GM18907 (cell line): ENCODE measurements at regions not wholly inside any gene's neighbourhood (a gene's known extent, or its start where the extent isn't known, plus 50 kb on each side); places are given as distances from the start of the nearest gene placed in this dataset.

Experiments used
- ATAC-seq: cut with Tn5 transposase; IDR thresholded peaks from one replicate; pipeline ENCODE4 v1.9.1; 2021; ENCODE audit warnings: mild to moderate bottlenecking, moderate library complexity; ENCODE audit not compliant: unreplicated experiment

- no peak for ATAC-seq
These were observed 51.9 kb upstream of the USP47 start for GRCh38 chr11:11789735-11790369.

GRCh38 chr11:11788063-11788710 lies 53.6 kb upstream of the USP47 start:
- peak; percentile 23 for ATAC-seq

GRCh38 chr11:11787305-11788062 lies 54.3 kb upstream of the USP47 start:
- peak; percentile 70 for ATAC-seq

- no peak for ATAC-seq
These were observed 55.0 kb upstream of the USP47 start for GRCh38 chr11:11786771-11787170.

DNA sequence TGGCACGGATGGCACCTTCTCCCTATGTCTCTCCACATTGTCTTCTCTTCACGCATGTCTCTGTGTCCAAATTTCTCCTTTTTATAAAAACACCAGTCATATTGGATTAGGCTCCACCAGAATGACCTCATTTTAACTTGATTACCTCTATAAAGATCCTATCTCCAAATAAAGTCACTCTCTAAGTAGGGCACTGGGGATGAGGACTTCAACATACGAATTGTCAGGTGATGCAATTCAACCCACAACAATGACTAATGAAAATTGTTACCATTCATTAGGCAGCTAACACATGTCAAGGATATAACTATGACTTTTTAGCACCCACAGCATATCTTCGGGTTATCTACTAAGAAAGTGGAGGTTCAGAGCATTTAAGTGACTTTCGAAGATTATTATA lies 55.5 kb upstream of the USP47 start:
- ATAC-seq = no peak

GRCh38 chr11:11782532-11783110 lies 59.2 kb upstream of the USP47 start:
- no peak for ATAC-seq

DNA sequence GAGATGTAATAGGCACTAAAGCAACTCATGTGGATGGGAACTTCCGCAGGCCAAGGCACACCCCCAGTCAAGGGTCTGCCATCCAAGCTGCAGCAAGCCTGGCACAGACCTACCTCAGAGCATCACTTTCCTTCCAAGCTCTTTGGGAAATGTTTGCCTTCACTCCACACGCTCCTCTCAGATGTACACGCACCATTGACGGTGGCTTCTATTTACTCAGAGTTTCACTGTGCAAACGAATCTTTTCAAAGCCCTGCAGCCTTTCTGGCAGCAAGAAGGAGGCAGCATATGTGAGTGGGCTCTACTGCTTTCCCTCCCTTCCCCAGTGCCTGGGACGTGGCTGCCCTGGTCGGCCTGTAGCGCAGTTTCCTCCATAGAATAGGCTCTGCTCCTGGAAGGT lies 60.9 kb upstream of the USP47 start:
- ATAC-seq = no peak

GRCh38 chr11:11779975-11780374 lies 61.8 kb upstream of the USP47 start:
- no peak for ATAC-seq

DNA sequence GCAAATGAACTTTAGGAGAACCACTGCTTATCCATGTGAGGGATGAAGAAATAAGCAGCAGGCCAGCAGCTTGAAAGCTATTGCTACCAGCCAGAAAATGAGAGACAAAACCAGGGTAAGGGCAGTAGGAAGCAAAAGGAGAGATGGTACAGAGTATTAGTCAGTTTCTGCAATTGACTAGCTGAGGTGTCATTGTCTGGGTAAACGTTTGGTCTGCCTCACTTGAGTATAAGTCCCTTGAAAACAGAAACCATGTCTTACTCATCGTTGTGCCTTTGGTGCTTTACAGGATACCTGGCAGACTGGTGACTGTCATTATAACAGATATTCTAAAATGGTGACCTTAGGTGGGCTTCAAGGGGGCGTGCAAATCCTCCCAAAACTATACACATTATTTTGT lies 63.9 kb upstream of the USP47 start:
- no peak for ATAC-seq

DNA sequence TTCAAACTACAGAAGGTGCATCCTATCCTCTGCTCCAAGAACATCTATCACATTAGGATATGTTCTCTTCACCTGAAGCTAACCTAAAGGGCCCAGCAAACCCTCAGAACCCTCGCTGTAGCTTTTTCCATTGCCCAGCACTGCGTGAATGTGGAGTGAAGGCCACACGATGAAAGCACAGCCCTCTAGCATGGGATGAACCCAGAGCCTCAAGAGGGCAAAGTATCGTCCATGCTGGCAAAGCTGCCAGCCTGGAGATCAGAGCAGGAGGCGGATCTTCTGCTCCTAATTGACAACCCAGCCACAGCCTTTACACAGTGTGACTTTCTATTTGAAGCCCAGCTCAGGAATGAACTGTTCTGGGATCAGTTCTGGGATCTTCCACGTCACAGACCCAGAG lies 65.1 kb upstream of the USP47 start:
- no peak for ATAC-seq

GRCh38 chr11:11774928-11775327 lies 66.8 kb upstream of the USP47 start:
- ATAC-seq = no peak

GRCh38 chr11:11772865-11773515 lies 68.8 kb upstream of the USP47 start:
- no peak for ATAC-seq

DNA sequence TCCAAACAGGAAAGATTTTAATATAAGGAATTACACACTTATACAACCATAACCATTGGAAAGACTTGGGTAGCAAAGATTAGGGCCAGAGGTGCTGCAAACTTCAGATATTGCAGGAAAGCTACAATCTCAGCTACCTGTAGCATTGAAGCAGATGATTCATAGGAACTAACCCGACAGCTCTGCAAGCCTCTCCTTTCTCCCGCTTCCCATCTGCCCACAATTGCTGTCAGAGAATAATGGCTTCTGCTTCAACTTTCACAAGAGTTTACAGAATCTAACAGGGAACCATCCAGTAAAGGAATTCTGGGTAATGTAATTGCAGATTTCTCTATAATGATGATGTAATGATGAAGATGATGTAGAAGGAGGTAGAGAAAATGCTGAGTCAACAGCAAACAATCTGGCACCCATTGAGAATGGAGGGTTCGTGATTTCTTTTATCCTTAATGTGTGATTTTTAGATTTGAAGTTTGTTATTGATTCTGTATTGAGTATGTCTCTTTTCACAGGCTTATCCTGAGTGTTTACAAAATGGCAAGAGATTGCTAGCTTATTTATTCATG lies 70.8 kb upstream of the USP47 start:
- no peak for ATAC-seq

GRCh38 chr11:11770296-11770695 lies 71.5 kb upstream of the USP47 start:
- ATAC-seq = no peak

- no peak for ATAC-seq
These were observed 72.0 kb upstream of the USP47 start for GRCh38 chr11:11769782-11770181.

- no peak for ATAC-seq
These were observed 72.4 kb upstream of the USP47 start for GRCh38 chr11:11769362-11769761.

GRCh38 chr11:11764423-11764803 lies 77.4 kb upstream of the USP47 start:
- no peak for ATAC-seq

DNA sequence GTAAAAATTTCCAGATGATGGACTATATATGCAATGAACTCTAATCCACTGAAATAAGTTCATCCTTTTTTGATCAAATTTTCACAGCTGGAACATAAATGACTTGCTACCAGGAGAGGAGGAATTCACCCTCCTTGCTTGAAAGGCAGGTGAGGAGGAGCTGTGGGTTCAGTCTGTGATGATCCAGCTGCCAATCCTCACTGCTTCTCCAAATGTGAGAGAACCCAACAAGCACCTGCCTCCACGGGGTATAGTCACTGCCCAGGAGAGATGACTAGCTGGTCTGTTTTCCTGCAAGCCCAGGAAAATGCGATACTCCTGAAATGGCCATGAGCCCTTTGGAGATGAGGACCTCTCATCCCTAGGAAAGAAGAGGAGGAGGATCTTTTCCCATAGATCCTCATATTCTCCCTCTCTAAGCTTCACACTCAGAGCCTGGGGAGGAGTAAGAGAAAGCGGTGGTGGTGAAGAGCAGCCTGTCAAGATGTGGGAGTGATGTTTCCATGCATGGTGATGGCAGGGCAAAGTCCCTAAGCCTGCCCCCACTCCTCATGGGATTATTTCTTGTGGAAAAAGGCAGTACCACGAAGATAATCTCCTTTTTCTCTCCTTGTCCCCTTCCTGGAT lies 77.9 kb upstream of the USP47 start:
- no peak for ATAC-seq

GRCh38 chr11:11760838-11761237 lies 80.9 kb upstream of the USP47 start:
- no peak for ATAC-seq

GRCh38 chr11:11758603-11759196 lies 83.1 kb upstream of the USP47 start:
- ATAC-seq = no peak
